IMR-90 (cell line): ENCODE measurements at regions not wholly inside any gene's neighbourhood (a gene's known extent, or its start where the extent isn't known, plus 50 kb on each side); places are given as distances from the start of the nearest gene placed in this dataset.

Source experiments
- ATAC-seq: fragments of 200-7000 bp; cut with Tn5 transposase; 2 replicates; pipeline ENCODE4 v1.9.1; 2020; ENCODE audit warnings: low read depth, mild to moderate bottlenecking, moderate library complexity
- BruUV-seq: library from RNA; stranded (reverse); fragments of 400-500 nt; replicated peaks from 2 replicates; lab custom pipeline; 2021; lab: Mats Ljungman, UMichigan
- CTCF ChIA-PET: fragments of 300-600 bp; formaldehyde crosslinking; extraction: SDS; loops from one replicate; lab custom pipeline; 2021; ENCODE audit warnings: antibody characterized with exemption; lab: Yijun Ruan, JAX
- POLR2A ChIA-PET: fragments of 300-600 bp; sonication (Branson Sonifier 250); formaldehyde crosslinking; loops from one replicate; lab custom pipeline; 2022; ENCODE audit warnings: antibody characterized with exemption; ENCODE audit not compliant: unreplicated experiment; lab: Charles Lee
- DNase-seq: peaks from one replicate; pipeline ENCODE4 v3.0.0; 2013
- H2AFZ ChIP-seq: replicated peaks from 2 replicates; pipeline ENCODE3; 2013; ENCODE audit warnings: low read length, mild to moderate bottlenecking; ENCODE audit not compliant: poor library complexity
- H2AK5ac ChIP-seq: 2 replicates; pipeline ENCODE4 v1.6.1; 2013; ENCODE audit warnings: low read depth, low read length, inconsistent platforms
- H2AK9ac ChIP-seq: replicated peaks from 2 replicates; pipeline ENCODE3; 2013; ENCODE audit warnings: mild to moderate bottlenecking, low read depth, low read length, moderate library complexity; ENCODE audit not compliant: poor library complexity
- H2BK120ac ChIP-seq: 2 replicates; pipeline ENCODE4 v1.6.1; 2013; ENCODE audit warnings: low read depth, low read length, inconsistent platforms
- H2BK15ac ChIP-seq: 3 replicates; pipeline ENCODE4 v1.6.1; 2013; ENCODE audit warnings: low read depth, low read length, inconsistent platforms
- H2BK20ac ChIP-seq: 2 replicates; pipeline ENCODE4 v1.6.1; 2013; ENCODE audit warnings: low read depth, mild to moderate bottlenecking, inconsistent platforms, low read length, moderate library complexity
- H2BK5ac ChIP-seq: 2 replicates; pipeline ENCODE4 v1.6.1; 2013; ENCODE audit warnings: mild to moderate bottlenecking, low read depth, low read length, inconsistent platforms; ENCODE audit not compliant: poor library complexity, severe bottlenecking
- H3K14ac ChIP-seq: replicated peaks from 2 replicates; pipeline ENCODE4 v1.6.1; 2013; ENCODE audit warnings: low read depth, low read length, inconsistent platforms
- H3K18ac ChIP-seq: 2 replicates; pipeline ENCODE4 v1.6.1; 2013; ENCODE audit warnings: low read depth, low read length, control low read depth
- H3K23ac ChIP-seq: 2 replicates; pipeline ENCODE4 v1.6.1; 2013; ENCODE audit warnings: low read depth, low read length, inconsistent platforms
- H3K27ac ChIP-seq: 2 replicates; pipeline ENCODE4 v1.5.1; 2013; ENCODE audit warnings: mild to moderate bottlenecking, control low read depth, low read length; ENCODE audit not compliant: insufficient read depth
- H3K27me3 ChIP-seq: 2 replicates; pipeline ENCODE4 v1.6.1; 2013; ENCODE audit warnings: low read length; ENCODE audit not compliant: control insufficient read depth, insufficient read depth
- H3K36me3 ChIP-seq: 2 replicates; pipeline ENCODE4 v1.6.1; 2013; ENCODE audit warnings: low read length, mixed read lengths; ENCODE audit not compliant: control insufficient read depth, insufficient read depth
- H3K4ac ChIP-seq: 2 replicates; pipeline ENCODE4 v1.6.1; 2013; ENCODE audit warnings: low read depth, low read length, inconsistent platforms
- H3K4me1 ChIP-seq: 2 replicates; pipeline ENCODE4 v1.6.1; 2013; ENCODE audit warnings: low read length, mixed read lengths; ENCODE audit not compliant: control insufficient read depth, insufficient read depth
- H3K4me2 ChIP-seq: 2 replicates; pipeline ENCODE4 v1.6.1; 2013; ENCODE audit warnings: low read depth, mild to moderate bottlenecking, control low read depth, low read length, moderate library complexity
- H3K4me3 ChIP-seq: 2 replicates; pipeline ENCODE4 v1.5.1; 2013; ENCODE audit warnings: low read depth, mild to moderate bottlenecking, control low read depth, low read length, moderate library complexity; ENCODE audit not compliant: insufficient read depth
- H3K56ac ChIP-seq: 2 replicates; pipeline ENCODE4 v1.6.1; 2013; ENCODE audit warnings: low read length, inconsistent platforms; ENCODE audit not compliant: insufficient read depth; ENCODE audit errors: extremely low read depth
- H3K79me1 ChIP-seq, 2 experiments: 2 replicates each; pipeline ENCODE4 v1.6.1; 2013; ENCODE audit warnings: low read length in 2 of 2, inconsistent platforms in 1 of 2, low read depth in 1 of 2
- H3K9ac ChIP-seq: 2 replicates; pipeline ENCODE4 v1.6.1; 2013; ENCODE audit warnings: low read depth, low read length, control low read depth
- H3K9me1 ChIP-seq: 2 replicates; pipeline ENCODE4 v1.6.1; 2013; ENCODE audit warnings: low read length, inconsistent platforms; ENCODE audit not compliant: insufficient read depth
- H3K9me3 ChIP-seq: 2 replicates; pipeline ENCODE4 v1.6.1; 2013; ENCODE audit warnings: low read length; ENCODE audit not compliant: control insufficient read depth, insufficient read depth
- H4K20me1 ChIP-seq: 2 replicates; pipeline ENCODE4 v1.6.1; 2013; ENCODE audit warnings: low read length, inconsistent platforms; ENCODE audit not compliant: insufficient read depth
- H4K5ac ChIP-seq: 2 replicates; pipeline ENCODE4 v1.6.1; 2013; ENCODE audit warnings: mild to moderate bottlenecking, low read depth, low read length, control low read depth
- H4K8ac ChIP-seq, 2 experiments: 2 replicates each; pipeline ENCODE4 v1.6.1; 2013; ENCODE audit warnings: low read depth in 2 of 2, low read length in 2 of 2, control low read depth in 1 of 2, inconsistent platforms in 1 of 2
- H4K91ac ChIP-seq: 2 replicates; pipeline ENCODE4 v1.6.1; 2013; ENCODE audit warnings: low read depth, low read length, inconsistent platforms; ENCODE audit not compliant: insufficient read depth
- BHLHE40 ChIP-seq: fragments of 150-350 bp; IDR thresholded peaks from 2 replicates; pipeline ENCODE4 v1.6.1; 2016; ENCODE audit warnings: mild to moderate bottlenecking, low read depth, low read length
- CEBPB ChIP-seq: IDR thresholded peaks from 2 replicates; pipeline ENCODE4 v1.6.1; 2012; ENCODE audit warnings: low read depth, low read length, improper control_type of control experiment
- CHD1 ChIP-seq: IDR thresholded peaks from 2 replicates; pipeline ENCODE4 v1.6.1; 2012; ENCODE audit warnings: low read depth, low read length, improper control_type of control experiment
- FOS ChIP-seq: fragments of 150-350 bp; IDR thresholded peaks from 2 replicates; pipeline ENCODE4 v1.6.1; 2016; ENCODE audit warnings: low read depth, low read length
- MAFK ChIP-seq: IDR thresholded peaks from 2 replicates; pipeline ENCODE4 v1.6.1; 2012; ENCODE audit warnings: low read depth, low read length, improper control_type of control experiment
- MAZ ChIP-seq: IDR thresholded peaks from 2 replicates; pipeline ENCODE4 v1.6.1; 2012; ENCODE audit warnings: low read depth, mild to moderate bottlenecking, low read length, improper control_type of control experiment, moderate library complexity, borderline replicate concordance
- MXI1 ChIP-seq: IDR thresholded peaks from 2 replicates; pipeline ENCODE4 v1.6.1; 2012; ENCODE audit warnings: low read depth, mild to moderate bottlenecking, low read length, moderate library complexity, borderline replicate concordance
- NFE2L2 ChIP-seq: fragments of 150-350 bp; IDR thresholded peaks from 2 replicates; pipeline ENCODE4 v1.6.1; 2016; ENCODE audit warnings: low read depth, mild to moderate bottlenecking, low read length
- POLR2A ChIP-seq: IDR thresholded peaks from 2 replicates; pipeline ENCODE4 v1.6.1; 2012; ENCODE audit warnings: mild to moderate bottlenecking, low read depth, low read length
- RAD21 ChIP-seq: IDR thresholded peaks from 2 replicates; pipeline ENCODE4 v1.6.1; 2012; ENCODE audit warnings: low read length, improper control_type of control experiment
- RFX5 ChIP-seq: IDR thresholded peaks from 2 replicates; pipeline ENCODE4 v1.8.0; 2012; ENCODE audit warnings: low read depth, mild to moderate bottlenecking, low read length, moderate library complexity
- SMC3 ChIP-seq: fragments of 150-350 bp; IDR thresholded peaks from 2 replicates; pipeline ENCODE4 v1.6.1; 2016; ENCODE audit warnings: low read depth, mild to moderate bottlenecking, antibody characterized with exemption, low read length, moderate library complexity
- WGBS, 2 experiments: methylation state at CpG; one replicate each; pipeline versions ENCODE4 v1.1.5 to v1.1.7; 2013; ENCODE audit warnings: missing lambda C conversion rate in 2 of 2; ENCODE audit not compliant: insufficient read length in 1 of 2; ENCODE audit errors: extremely low coverage in 2 of 2; 5-methylcytosine and 5-hydroxymethylcytosine counted together
- dilution Hi-C: fragments of 300-500 bp; cut with HindIII; formaldehyde crosslinking; loops from one replicate; pipeline ENCODE4 v1.14.3; 2018; ENCODE audit warnings: low sequenced_read_pairs; ENCODE audit not compliant: unreplicated experiment
- in situ Hi-C: fragments of 300-500 bp; cut with MboI; formaldehyde crosslinking; loops from 3 replicates; pipeline ENCODE4 v1.14.3; 2019; ENCODE audit warnings: low sequenced_read_pairs, inconsistent platforms, mixed read lengths
- intact Hi-C: fragments of 100-400 bp; cut with micrococcal nuclease; formaldehyde crosslinking; loops from 2 replicates; pipeline ENCODE4 v1.10.0; 2022
- TF ChIP-seq, protein P1 (sequence below): fragments of 150-350 bp; IDR thresholded peaks from 2 replicates; pipeline ENCODE4 v1.6.1; 2016; ENCODE audit warnings: low read depth, mild to moderate bottlenecking, low read length, moderate library complexity, borderline replicate concordance
- TF ChIP-seq, protein P2 (sequence below): fragments of 150-350 bp; IDR thresholded peaks from 2 replicates; pipeline ENCODE4 v1.6.1; 2017; ENCODE audit warnings: mild to moderate bottlenecking, antibody characterized with exemption, low read length, low read depth

DNA sequence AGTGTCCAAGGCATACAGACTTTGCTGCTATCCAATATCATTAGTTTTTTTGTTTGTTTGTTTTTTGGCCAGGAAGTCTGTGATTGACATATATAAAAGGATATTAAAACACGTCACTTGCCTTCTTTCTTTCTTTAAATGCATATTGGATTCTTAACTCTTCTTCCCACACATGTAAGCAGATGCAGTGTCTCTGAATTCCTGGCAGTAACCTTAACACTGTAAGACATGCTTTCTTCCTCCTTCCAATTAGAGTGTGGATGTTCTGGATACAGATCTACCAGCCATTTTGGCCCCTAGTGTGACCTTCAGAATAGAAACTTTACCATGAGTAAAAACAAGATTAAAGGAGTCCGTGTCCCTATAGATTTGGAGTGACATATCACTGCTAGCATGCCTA is 967.4 kb upstream of the PRR20A start:
- in situ Hi-C loops (loop anchor here (25.0 kb wide), 1 partner anchor 89 kb away; no protein-coding TSS in a partner anchor), intact Hi-C loops (no loop called here), dilution Hi-C loops (no loop called here)
- no TSS peak for BruUV-seq
- H3K27ac ChIP-seq = no peak overlapping the region
- H3K18ac ChIP-seq = no peak overlapping the region
- CTCF ChIA-PET = no interaction called here
- no peak overlapping the region for H2BK120ac ChIP-seq
- H3K36me3 ChIP-seq = no peaks in the 10 kb centered on the region
- H4K8ac ChIP-seq = no peak overlapping the region
- no peak overlapping the region for H3K4ac ChIP-seq
- no peak overlapping the region for H3K4me3 ChIP-seq
- H3K27me3 ChIP-seq = no peaks in the 10 kb centered on the region
- H2AK5ac ChIP-seq = no peak overlapping the region
- H2BK15ac ChIP-seq = no peak overlapping the region
- no peak overlapping the region for H2BK20ac ChIP-seq
- no peaks in the 10 kb centered on the region for H4K20me1 ChIP-seq
- ATAC-seq (no peak), DNase-seq (no peak)
- no peak overlapping the region for H2AFZ ChIP-seq
- no peaks in the 10 kb centered on the region for H3K4me1 ChIP-seq
- POLR2A ChIA-PET = no interaction called here
- H2AK9ac ChIP-seq = no peak overlapping the region
- H3K56ac ChIP-seq = no peak overlapping the region
- no peak overlapping the region for H4K5ac ChIP-seq
- H3K79me1 ChIP-seq = no peaks in the 10 kb centered on the region
- H3K9ac ChIP-seq = no peak overlapping the region
- H3K4me2 ChIP-seq = no peak overlapping the region
- no peak overlapping the region for H3K14ac ChIP-seq
- H3K23ac ChIP-seq = no peak overlapping the region
- WGBS, 2 experiments = no CpG with 5 or more reads among the region's 2 CpGs
- H2BK5ac ChIP-seq = no peak overlapping the region
- no peaks in the 10 kb centered on the region for H3K9me3 ChIP-seq
- no peak overlapping the region for H4K91ac ChIP-seq
- no peak for TF ChIP-seq FOS
- TF ChIP-seq CHD1 = no peak
- no peak for TF ChIP-seq MXI1
- TF ChIP-seq SMC3 = no peak
- no peak for TF ChIP-seq BHLHE40
- TF ChIP-seq RFX5 = no peak
- no peak for TF ChIP-seq CEBPB
- TF ChIP-seq NFE2L2 = no peak
- no peak for TF ChIP-seq MAZ
- TF ChIP-seq POLR2A = no peak
- TF ChIP-seq MAFK = no peak
- TF ChIP-seq, protein P1, sequence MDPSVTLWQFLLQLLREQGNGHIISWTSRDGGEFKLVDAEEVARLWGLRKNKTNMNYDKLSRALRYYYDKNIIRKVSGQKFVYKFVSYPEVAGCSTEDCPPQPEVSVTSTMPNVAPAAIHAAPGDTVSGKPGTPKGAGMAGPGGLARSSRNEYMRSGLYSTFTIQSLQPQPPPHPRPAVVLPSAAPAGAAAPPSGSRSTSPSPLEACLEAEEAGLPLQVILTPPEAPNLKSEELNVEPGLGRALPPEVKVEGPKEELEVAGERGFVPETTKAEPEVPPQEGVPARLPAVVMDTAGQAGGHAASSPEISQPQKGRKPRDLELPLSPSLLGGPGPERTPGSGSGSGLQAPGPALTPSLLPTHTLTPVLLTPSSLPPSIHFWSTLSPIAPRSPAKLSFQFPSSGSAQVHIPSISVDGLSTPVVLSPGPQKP = no peak
- TF ChIP-seq RAD21 = no peak
- TF ChIP-seq, protein P2, sequence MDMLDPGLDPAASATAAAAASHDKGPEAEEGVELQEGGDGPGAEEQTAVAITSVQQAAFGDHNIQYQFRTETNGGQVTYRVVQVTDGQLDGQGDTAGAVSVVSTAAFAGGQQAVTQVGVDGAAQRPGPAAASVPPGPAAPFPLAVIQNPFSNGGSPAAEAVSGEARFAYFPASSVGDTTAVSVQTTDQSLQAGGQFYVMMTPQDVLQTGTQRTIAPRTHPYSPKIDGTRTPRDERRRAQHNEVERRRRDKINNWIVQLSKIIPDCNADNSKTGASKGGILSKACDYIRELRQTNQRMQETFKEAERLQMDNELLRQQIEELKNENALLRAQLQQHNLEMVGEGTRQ = no peak
- H3K9me1 ChIP-seq = no peaks in the 10 kb centered on the region
